ENCODE measurements at regions not wholly inside any gene's neighbourhood (a gene's known extent, or its start where the extent isn't known, plus 50 kb on each side); places are given as distances from the start of the nearest gene placed in this dataset.

GRCh38 chrX:23501974-23502373 lies 165.3 kb upstream of the PRDX4 start:
- TF ChIP-seq POLR2A (IDR thresholded peaks at IDR 0.05; ENCODE audit: extremely low read depth, insufficient read length) (no peak), CTCF (IDR thresholded peaks at IDR 0.05; ENCODE audit: low read depth, low read length) (no peak), MYC (IDR thresholded peaks at IDR 0.05; ENCODE audit: low read depth, low read length) (no peak), MAX (IDR thresholded peaks at IDR 0.05; ENCODE audit: low read depth, low read length) (no peak)

Measured in NB4 (cell line).